A549 (cell line): ENCODE measurements at regions not wholly inside any gene's neighbourhood (a gene's known extent, or its start where the extent isn't known, plus 50 kb on each side); places are given as distances from the start of the nearest gene placed in this dataset.

Experiments
- MAFK ChIP-seq: fragments of 450-650 bp; IDR thresholded peaks from 2 replicates; pipeline ENCODE4 v1.6.1; 2014; ENCODE audit not compliant: partially characterized antibody
- TF ChIP-seq, protein P1 (sequence below): fragments of 450-650 bp; IDR thresholded peaks from 2 replicates; pipeline ENCODE4 v1.6.1; 2014; ENCODE audit warnings: antibody characterized with exemption

DNA sequence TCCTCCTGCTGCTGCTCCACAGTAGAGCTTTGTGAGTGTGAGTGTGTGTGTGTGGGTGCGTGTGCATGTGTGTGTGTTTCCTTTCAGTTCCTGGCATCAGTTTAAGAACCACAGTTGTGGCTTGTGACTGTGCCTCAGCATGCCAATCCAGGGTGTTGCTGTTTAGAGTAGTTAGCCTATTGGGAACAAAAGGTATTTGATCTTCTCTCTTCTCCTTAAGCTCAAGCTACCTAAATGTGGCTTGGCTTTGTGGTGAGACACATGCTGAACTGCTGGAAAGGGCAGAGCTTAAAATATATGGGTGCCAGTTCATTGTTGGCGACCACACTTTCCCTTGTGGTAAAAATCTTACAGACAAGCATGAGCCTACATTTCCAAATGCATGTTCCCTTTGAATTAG lies 116.6 kb upstream of the BNC2 start:
- TF ChIP-seq, protein P1, sequence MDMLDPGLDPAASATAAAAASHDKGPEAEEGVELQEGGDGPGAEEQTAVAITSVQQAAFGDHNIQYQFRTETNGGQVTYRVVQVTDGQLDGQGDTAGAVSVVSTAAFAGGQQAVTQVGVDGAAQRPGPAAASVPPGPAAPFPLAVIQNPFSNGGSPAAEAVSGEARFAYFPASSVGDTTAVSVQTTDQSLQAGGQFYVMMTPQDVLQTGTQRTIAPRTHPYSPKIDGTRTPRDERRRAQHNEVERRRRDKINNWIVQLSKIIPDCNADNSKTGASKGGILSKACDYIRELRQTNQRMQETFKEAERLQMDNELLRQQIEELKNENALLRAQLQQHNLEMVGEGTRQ: no peak
- no peak for TF ChIP-seq MAFK
